Activated T-helper 2 cell treated with anti-CD3 and anti-CD28 coated beads, Interferon-gamma antibody, Interleukin-2, Interleukin-4, amounts not matched to agents 10 μg/mL and 5 μg/mL and 100 μg/mL, durations not matched to agents 14 hours and 24 hours and 36 hours (primary cell): ENCODE measurements at regions not wholly inside any gene's neighbourhood (a gene's known extent, or its start where the extent isn't known, plus 50 kb on each side); places are given as distances from the start of the nearest gene placed in this dataset.
A peak's percentile ranks its signal among the peaks of the same experiment; 100 is the strongest.

Experiments used
- DNase-seq: peaks from one replicate; pipeline ENCODE4 v3.0.0; 2021; ENCODE audit warnings: low spot score
- H3K27ac Mint-ChIP-seq: one replicate; pipeline ENCODE4 v1.8.0; 2021; ENCODE audit warnings: mixed read lengths
- H3K27me3 Mint-ChIP-seq: one replicate; pipeline ENCODE4 v1.8.0; 2021; ENCODE audit warnings: low read depth, mixed read lengths
- H3K36me3 Mint-ChIP-seq: one replicate; pipeline ENCODE4 v1.8.0; 2021; ENCODE audit warnings: low read depth, mixed read lengths
- H3K4me1 Mint-ChIP-seq: one replicate; pipeline ENCODE4 v1.8.0; 2021; ENCODE audit warnings: low read depth, mixed read lengths
- H3K4me3 Mint-ChIP-seq: one replicate; pipeline ENCODE4 v1.8.0; 2021; ENCODE audit warnings: low read depth, mild to moderate bottlenecking, moderate library complexity, mixed read lengths
- H3K9me3 Mint-ChIP-seq: one replicate; pipeline ENCODE4 v1.8.0; 2021; ENCODE audit warnings: mixed read lengths
- intact Hi-C: fragments of 100-400 bp; cut with micrococcal nuclease; formaldehyde crosslinking; loops from one replicate; pipeline ENCODE4 v1.15.1; 2023

GRCh38 chr10:42949287-42949686 lies 127.6 kb upstream of the RET start:
- Mint-ChIP-seq H3K27me3 (peaks cover 15% of the 10 kb centered on the region), H3K4me3 (no peak overlapping the region), H3K9me3 (no peaks in the 10 kb centered on the region), H3K36me3 (no peaks in the 10 kb centered on the region), H3K27ac (no peak overlapping the region), H3K4me1 (no peaks in the 10 kb centered on the region)
- DNase-seq, result peak; percentile 2
- intact Hi-C loops, result no loop called here

- intact Hi-C loops, result no loop called here
- H3K4me1 Mint-ChIP-seq, result no peaks in the 10 kb centered on the region
- H3K4me3 Mint-ChIP-seq, result no peak overlapping the region
- peaks cover 15% of the 10 kb centered on the region for H3K27me3 Mint-ChIP-seq
- peak; percentile 4 for DNase-seq
- H3K27ac Mint-ChIP-seq, result no peak overlapping the region
- no peaks in the 10 kb centered on the region for H3K36me3 Mint-ChIP-seq
- no peaks in the 10 kb centered on the region for H3K9me3 Mint-ChIP-seq
These were observed 126.0 kb upstream of the RET start for GRCh38 chr10:42950606-42951485.

- peak; percentile 3 for DNase-seq
- no peaks in the 10 kb centered on the region for H3K4me1 Mint-ChIP-seq
- H3K27ac Mint-ChIP-seq, result no peak overlapping the region
- H3K9me3 Mint-ChIP-seq, result no peaks in the 10 kb centered on the region
- H3K36me3 Mint-ChIP-seq, result no peaks in the 10 kb centered on the region
- intact Hi-C loops, result no loop called here
- peaks cover 7% of the 10 kb centered on the region for H3K27me3 Mint-ChIP-seq
- H3K4me3 Mint-ChIP-seq, result no peak overlapping the region
These were observed 125.2 kb upstream of the RET start for GRCh38 chr10:42951486-42952251.

GRCh38 chr10:42952349-42952748 lies 124.5 kb upstream of the RET start:
- peak; percentile 5 for DNase-seq
- Mint-ChIP-seq H3K9me3 (no peaks in the 10 kb centered on the region), H3K27me3 (peaks cover 7% of the 10 kb centered on the region), H3K4me1 (no peaks in the 10 kb centered on the region), H3K4me3 (no peak overlapping the region), H3K36me3 (no peaks in the 10 kb centered on the region), H3K27ac (no peak overlapping the region)
- intact Hi-C loops, result no loop called here

GRCh38 chr10:42952931-42953683 lies 123.8 kb upstream of the RET start:
- Mint-ChIP-seq H3K4me1 (no peaks in the 10 kb centered on the region), H3K36me3 (no peaks in the 10 kb centered on the region), H3K9me3 (no peaks in the 10 kb centered on the region), H3K27me3 (peaks cover 7% of the 10 kb centered on the region), H3K4me3 (no peak overlapping the region), H3K27ac (no peak overlapping the region)
- intact Hi-C loops, result no loop called here
- peak; percentile 6 for DNase-seq

- H3K9me3 Mint-ChIP-seq, result no peaks in the 10 kb centered on the region
- DNase-seq, result peak; percentile 1
- peaks cover 5% of the 10 kb centered on the region for H3K27me3 Mint-ChIP-seq
These were observed 122.9 kb upstream of the RET start for GRCh38 chr10:42953684-42954674.

GRCh38 chr10:42954766-42955492 lies 121.9 kb upstream of the RET start:
- DNase-seq, result peak; percentile 2
- H3K9me3 Mint-ChIP-seq, result no peaks in the 10 kb centered on the region
- intact Hi-C loops, result no loop called here
- H3K4me3 Mint-ChIP-seq, result no peak overlapping the region
- no peaks in the 10 kb centered on the region for H3K4me1 Mint-ChIP-seq
- no peak overlapping the region for H3K27ac Mint-ChIP-seq
- peaks cover 5% of the 10 kb centered on the region for H3K27me3 Mint-ChIP-seq
- H3K36me3 Mint-ChIP-seq, result no peaks in the 10 kb centered on the region

More at GRCh38 chr10:42953684-42954674, 122.9 kb upstream of the RET start:
- Mint-ChIP-seq H3K36me3 (no peaks in the 10 kb centered on the region), H3K4me3 (no peak overlapping the region), H3K4me1 (no peaks in the 10 kb centered on the region), H3K27ac (no peak overlapping the region)
- intact Hi-C loops, result no loop called here

- H3K27ac Mint-ChIP-seq, result no peak overlapping the region
- no peaks in the 10 kb centered on the region for H3K4me1 Mint-ChIP-seq
- H3K36me3 Mint-ChIP-seq, result no peaks in the 10 kb centered on the region
- intact Hi-C loops, result no loop called here
- peak; percentile 6 for DNase-seq
- H3K4me3 Mint-ChIP-seq, result no peak overlapping the region
- H3K9me3 Mint-ChIP-seq, result no peaks in the 10 kb centered on the region
- peaks cover 5% of the 10 kb centered on the region for H3K27me3 Mint-ChIP-seq
These were observed 121.4 kb upstream of the RET start for GRCh38 chr10:42955493-42955889.

GRCh38 chr10:42956045-42956444 lies 120.8 kb upstream of the RET start:
- H3K36me3 Mint-ChIP-seq, result no peaks in the 10 kb centered on the region
- intact Hi-C loops, result no loop called here
- no peak overlapping the region for H3K4me3 Mint-ChIP-seq
- no peak overlapping the region for H3K27ac Mint-ChIP-seq
- H3K9me3 Mint-ChIP-seq, result no peaks in the 10 kb centered on the region
- peaks cover 2% of the 10 kb centered on the region for H3K27me3 Mint-ChIP-seq
- DNase-seq, result no peak
- H3K4me1 Mint-ChIP-seq, result no peaks in the 10 kb centered on the region

GRCh38 chr10:42958142-42958868 lies 118.6 kb upstream of the RET start:
- no peaks in the 10 kb centered on the region for H3K36me3 Mint-ChIP-seq
- intact Hi-C loops, result no loop called here
- H3K4me3 Mint-ChIP-seq, result no peak overlapping the region
- no peak overlapping the region for H3K27ac Mint-ChIP-seq
- H3K9me3 Mint-ChIP-seq, result no peaks in the 10 kb centered on the region
- DNase-seq, result no peak
- H3K27me3 Mint-ChIP-seq, result peaks cover 2% of the 10 kb centered on the region
- no peaks in the 10 kb centered on the region for H3K4me1 Mint-ChIP-seq

GRCh38 chr10:42959833-42960232 lies 117.0 kb upstream of the RET start:
- peak; percentile 2 for DNase-seq
- intact Hi-C loops, result no loop called here

More at GRCh38 chr10:42959833-42960232, 117.0 kb upstream of the RET start:
- Mint-ChIP-seq H3K36me3 (no peaks in the 10 kb centered on the region), H3K27me3 (peaks cover 2% of the 10 kb centered on the region), H3K27ac (no peak overlapping the region), H3K9me3 (no peaks in the 10 kb centered on the region), H3K4me1 (peaks cover 1% of the 10 kb centered on the region), H3K4me3 (no peak overlapping the region)
